SU-DHL-6 (cell line): ENCODE measurements at regions not wholly inside any gene's neighbourhood (a gene's known extent, or its start where the extent isn't known, plus 50 kb on each side); places are given as distances from the start of the nearest gene placed in this dataset.

ENCODE experiments used
- EZH2phosphoT487 ChIP-seq: fragments of 200-600 bp; sonication (generic), shearing (Covaris generic); conservative IDR thresholded peaks from 2 replicates; pipeline ENCODE4 v1.6.1; 2018; ENCODE audit warnings: mild to moderate bottlenecking, antibody characterized with exemption, low read length, moderate library complexity, mixed read lengths
- TF ChIP-seq, protein P1 (sequence below): fragments of 200-600 bp; sonication (generic); IDR thresholded peaks from one replicate; pipeline ENCODE4 v1.5.1; 2017; ENCODE audit warnings: antibody characterized with exemption, mild to moderate bottlenecking, low read length, moderate library complexity; ENCODE audit not compliant: insufficient read depth, poor library complexity, severe bottlenecking

DNA sequence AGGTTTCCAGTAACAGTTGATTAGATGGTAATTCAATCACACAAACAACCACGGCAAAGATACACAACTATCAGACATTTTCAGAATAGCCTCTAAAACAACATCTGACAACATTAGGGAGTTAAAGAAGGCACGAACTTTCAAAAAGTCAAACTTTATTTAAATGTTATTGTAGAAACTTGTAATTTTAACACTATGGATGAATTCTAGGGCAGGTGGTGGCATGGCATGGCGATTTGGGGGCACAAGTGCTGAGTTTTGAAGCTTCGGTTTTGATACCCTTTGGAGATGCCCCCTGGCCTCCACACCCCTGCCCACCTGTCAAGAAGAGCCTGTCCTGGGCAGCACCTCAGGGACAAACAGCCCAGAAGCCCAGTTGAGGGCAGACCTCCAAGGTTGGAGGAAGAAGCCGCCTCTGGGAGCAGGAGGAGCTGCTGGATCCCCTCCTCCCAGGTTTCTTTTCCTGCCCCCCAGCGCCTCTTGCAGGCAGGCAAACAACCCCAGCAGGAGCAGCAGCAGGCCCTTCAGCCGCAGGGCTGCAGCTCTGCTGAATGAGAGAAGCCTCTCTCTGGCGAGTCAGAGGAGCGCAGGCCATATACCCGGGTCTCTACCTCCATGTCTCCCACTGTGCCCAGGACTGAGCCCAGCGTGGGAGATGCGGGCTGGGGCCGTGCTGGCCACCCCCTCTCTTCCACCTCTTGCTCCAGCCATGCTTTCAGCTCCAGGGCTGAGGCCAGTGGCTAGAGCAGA is 102.1 kb upstream of the IGLL5 start:
- TF ChIP-seq EZH2phosphoT487: no peak
- TF ChIP-seq, protein P1, sequence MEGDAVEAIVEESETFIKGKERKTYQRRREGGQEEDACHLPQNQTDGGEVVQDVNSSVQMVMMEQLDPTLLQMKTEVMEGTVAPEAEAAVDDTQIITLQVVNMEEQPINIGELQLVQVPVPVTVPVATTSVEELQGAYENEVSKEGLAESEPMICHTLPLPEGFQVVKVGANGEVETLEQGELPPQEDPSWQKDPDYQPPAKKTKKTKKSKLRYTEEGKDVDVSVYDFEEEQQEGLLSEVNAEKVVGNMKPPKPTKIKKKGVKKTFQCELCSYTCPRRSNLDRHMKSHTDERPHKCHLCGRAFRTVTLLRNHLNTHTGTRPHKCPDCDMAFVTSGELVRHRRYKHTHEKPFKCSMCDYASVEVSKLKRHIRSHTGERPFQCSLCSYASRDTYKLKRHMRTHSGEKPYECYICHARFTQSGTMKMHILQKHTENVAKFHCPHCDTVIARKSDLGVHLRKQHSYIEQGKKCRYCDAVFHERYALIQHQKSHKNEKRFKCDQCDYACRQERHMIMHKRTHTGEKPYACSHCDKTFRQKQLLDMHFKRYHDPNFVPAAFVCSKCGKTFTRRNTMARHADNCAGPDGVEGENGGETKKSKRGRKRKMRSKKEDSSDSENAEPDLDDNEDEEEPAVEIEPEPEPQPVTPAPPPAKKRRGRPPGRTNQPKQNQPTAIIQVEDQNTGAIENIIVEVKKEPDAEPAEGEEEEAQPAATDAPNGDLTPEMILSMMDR: no peak
